PFSK-1 (cell line): ENCODE measurements at regions not wholly inside any gene's neighbourhood (a gene's known extent, or its start where the extent isn't known, plus 50 kb on each side); places are given as distances from the start of the nearest gene placed in this dataset.

Experiments used
- POLR2AphosphoS5 ChIP-seq: IDR thresholded peaks from 2 replicates; pipeline ENCODE4 v1.6.1; 2012; ENCODE audit warnings: low read depth, mild to moderate bottlenecking, control low read depth, low read length, moderate library complexity
- TAF1 ChIP-seq: IDR thresholded peaks from 2 replicates; pipeline ENCODE4 v1.6.1; 2012; ENCODE audit warnings: low read length, control low read depth, borderline replicate concordance; ENCODE audit not compliant: insufficient read depth

GRCh38 chr9:17986595-17986994 lies 407.7 kb downstream of the SH3GL2 start:
- TF ChIP-seq POLR2AphosphoS5 (no peak), TAF1 (no peak)
